PC-3 (cell line): ENCODE measurements at regions not wholly inside any gene's neighbourhood (a gene's known extent, or its start where the extent isn't known, plus 50 kb on each side); places are given as distances from the start of the nearest gene placed in this dataset.

Source experiments
- EZH2 ChIP-seq: fragments of 300-600 bp; sonication (generic); IDR thresholded peaks from one replicate; pipeline ENCODE4 v1.6.1; 2017; ENCODE audit warnings: antibody characterized with exemption, mild to moderate bottlenecking, low read length; ENCODE audit not compliant: unreplicated experiment
- TF ChIP-seq, protein P1 (sequence below): fragments of 300-600 bp; sonication (generic); conservative IDR thresholded peaks from 2 replicates; pipeline ENCODE4 v1.5.1; 2017; ENCODE audit warnings: antibody characterized with exemption, low read depth, mild to moderate bottlenecking, low read length

DNA sequence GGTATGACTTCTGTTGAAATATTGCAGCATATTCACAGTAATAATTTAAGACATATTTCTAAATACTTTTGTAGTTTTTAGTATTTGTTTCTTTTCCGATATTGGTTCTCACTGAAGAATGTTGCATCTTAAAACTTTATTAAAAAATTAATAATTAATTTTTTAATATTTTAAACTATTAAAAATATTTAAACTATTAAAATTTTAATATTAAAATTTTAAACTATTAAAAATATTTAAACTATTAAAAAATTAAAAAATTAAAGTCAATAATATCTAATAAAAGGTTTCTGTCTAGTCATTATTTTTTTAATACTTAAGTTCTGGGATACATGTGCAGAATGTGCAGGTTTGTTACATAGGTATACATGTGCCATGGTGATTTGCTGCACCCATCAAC lies 149.3 kb upstream of the CCNH start:
- TF ChIP-seq, protein P1, sequence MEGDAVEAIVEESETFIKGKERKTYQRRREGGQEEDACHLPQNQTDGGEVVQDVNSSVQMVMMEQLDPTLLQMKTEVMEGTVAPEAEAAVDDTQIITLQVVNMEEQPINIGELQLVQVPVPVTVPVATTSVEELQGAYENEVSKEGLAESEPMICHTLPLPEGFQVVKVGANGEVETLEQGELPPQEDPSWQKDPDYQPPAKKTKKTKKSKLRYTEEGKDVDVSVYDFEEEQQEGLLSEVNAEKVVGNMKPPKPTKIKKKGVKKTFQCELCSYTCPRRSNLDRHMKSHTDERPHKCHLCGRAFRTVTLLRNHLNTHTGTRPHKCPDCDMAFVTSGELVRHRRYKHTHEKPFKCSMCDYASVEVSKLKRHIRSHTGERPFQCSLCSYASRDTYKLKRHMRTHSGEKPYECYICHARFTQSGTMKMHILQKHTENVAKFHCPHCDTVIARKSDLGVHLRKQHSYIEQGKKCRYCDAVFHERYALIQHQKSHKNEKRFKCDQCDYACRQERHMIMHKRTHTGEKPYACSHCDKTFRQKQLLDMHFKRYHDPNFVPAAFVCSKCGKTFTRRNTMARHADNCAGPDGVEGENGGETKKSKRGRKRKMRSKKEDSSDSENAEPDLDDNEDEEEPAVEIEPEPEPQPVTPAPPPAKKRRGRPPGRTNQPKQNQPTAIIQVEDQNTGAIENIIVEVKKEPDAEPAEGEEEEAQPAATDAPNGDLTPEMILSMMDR, result no peak
- TF ChIP-seq EZH2, result no peak
